Upper lobe of left lung (tissue), 6 donors: ENCODE measurements at regions not wholly inside any gene's neighbourhood (a gene's known extent, or its start where the extent isn't known, plus 50 kb on each side); places are given as distances from the start of the nearest gene placed in this dataset.
A peak's percentile ranks its signal among the peaks of the same experiment; 100 is the strongest.

Experiments used
- ATAC-seq, 2 donors: fragments of 200-7000 bp; cut with Tn5 transposase; one replicate each; pipeline ENCODE4 v1.9.1; 2022; ENCODE audit warnings: mild to moderate bottlenecking in 2 of 2, moderate library complexity in 2 of 2; ENCODE audit not compliant: low FRiP score in 2 of 2
- DNase-seq, 2 donors: peaks; one replicate each; pipeline ENCODE4 v3.0.0-alpha.2; 2019 to 2020
- H3K27ac ChIP-seq, 4 donors: fragments of 200-600 bp; sonication (generic); one replicate each; pipeline ENCODE4 v1.5.1; 2016 to 2019
- H3K27me3 ChIP-seq, 4 donors: fragments of 200-600 bp; sonication (generic); one replicate each; pipeline ENCODE4 v1.5.1; 2017 to 2019
- H3K36me3 ChIP-seq, 4 donors: fragments of 200-600 bp; sonication (generic); one replicate each; pipeline ENCODE4 v1.5.1; 2016 to 2019
- H3K4me1 ChIP-seq, 4 donors: fragments of 200-600 bp; sonication (generic); one replicate each; pipeline ENCODE4 v1.5.1; 2018 to 2019
- H3K4me3 ChIP-seq, 4 donors: fragments of 200-600 bp; sonication (generic); one replicate each; pipeline ENCODE4 v1.5.1; 2017 to 2019; ENCODE audit warnings: mild to moderate bottlenecking in 2 of 4, moderate library complexity in 1 of 4
- H3K9me3 ChIP-seq, 4 donors: fragments of 200-600 bp; sonication (generic); one replicate each; pipeline ENCODE4 v1.5.1; 2018 to 2019
- EP300 ChIP-seq, 4 donors: sonication (generic); formaldehyde crosslinking; IDR thresholded peaks; one replicate each; pipeline ENCODE4 v1.5.1; 2017; ENCODE audit warnings: antibody characterized with exemption in 4 of 4, control low read depth in 2 of 4
- POLR2A ChIP-seq, 4 donors: fragments of 450-650 bp; IDR thresholded peaks; one replicate each; pipeline ENCODE4 v1.5.1; 2016 to 2017; ENCODE audit warnings: antibody characterized with exemption in 4 of 4, mild to moderate bottlenecking in 2 of 4
- POLR2AphosphoS5 ChIP-seq, 2 donors: sonication (generic); formaldehyde crosslinking; IDR thresholded peaks; one replicate each; pipeline ENCODE4 v1.5.1; 2017; ENCODE audit warnings: antibody characterized with exemption in 2 of 2
- WGBS, 2 donors: methylation state at CpG; one replicate each; pipeline ENCODE4 v1.1.5; 2017 to 2018; 5-methylcytosine and 5-hydroxymethylcytosine counted together
- TF ChIP-seq, protein P1 (sequence below), 6 experiments: fragments of 450-650 bp in 4 of 6; fragments of 200-600 bp in 2 of 6; sonication (generic) in 2 of 6; IDR thresholded peaks; one replicate each; pipeline ENCODE4 v1.5.1; 2016 to 2019; ENCODE audit warnings: antibody characterized with exemption in 6 of 6
- donor health status: DM: no; HTN: no; CAD: no; lungs with moderate emphysema.
- donor health status: DM: no; HTN: yes; CAD: no; lungs with severe emphysema.

DNA sequence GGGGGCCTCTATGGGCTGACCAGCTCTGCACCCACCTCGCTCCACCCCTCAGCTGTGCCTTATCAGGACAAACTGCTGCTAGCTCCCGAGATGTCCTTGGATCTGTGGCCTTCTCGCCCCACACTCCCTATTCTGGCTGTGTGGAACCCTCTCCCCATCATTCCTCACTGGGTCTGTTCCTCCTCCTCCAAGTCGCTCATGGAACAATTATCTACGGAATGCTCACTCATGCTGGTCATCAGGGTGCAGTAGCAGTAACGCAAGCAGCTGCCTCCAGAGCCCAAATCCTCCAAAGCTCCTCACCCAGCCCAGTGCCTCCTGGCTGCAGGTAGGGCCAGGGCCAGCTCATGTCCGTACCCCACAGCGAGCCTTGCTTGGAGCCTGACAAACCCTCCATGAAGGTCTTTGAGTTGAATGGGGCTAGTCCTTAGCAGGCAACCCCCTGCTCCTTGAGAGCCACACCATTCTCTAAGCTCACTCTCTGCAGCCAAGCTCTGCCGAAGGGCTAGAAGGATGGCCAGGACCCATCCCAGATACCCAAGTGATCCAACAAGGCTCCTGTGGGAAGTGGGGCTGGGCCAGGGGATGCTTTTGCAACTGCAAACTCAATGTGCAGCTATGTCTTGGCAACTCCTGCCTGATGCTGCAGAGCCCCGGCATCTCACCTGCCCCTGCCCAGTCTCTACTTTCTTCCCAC is 977.8 kb downstream of the TBC1D22A start:
- no peaks in the 10 kb centered on the region for H3K36me3 ChIP-seq
- no peaks in the 10 kb centered on the region for H3K4me1 ChIP-seq
- ATAC-seq (peak in 1 of 2 donors; percentile 23), DNase-seq (no peak)
- no peaks in the 10 kb centered on the region for H3K9me3 ChIP-seq
- H3K27ac ChIP-seq = no peak overlapping the region
- H3K4me3 ChIP-seq = no peak overlapping the region
- WGBS, 2 donors = 82 to 89% methylated on average over 9 of the region's 10 CpGs
- no peaks in the 10 kb centered on the region for H3K27me3 ChIP-seq
- TF ChIP-seq EP300 (IDR thresholded peaks at IDR 0.05) (no peak), POLR2A (IDR thresholded peaks at IDR 0.05) (no peak), POLR2AphosphoS5 (IDR thresholded peaks at IDR 0.05) (no peak)
- TF ChIP-seq, protein P1, sequence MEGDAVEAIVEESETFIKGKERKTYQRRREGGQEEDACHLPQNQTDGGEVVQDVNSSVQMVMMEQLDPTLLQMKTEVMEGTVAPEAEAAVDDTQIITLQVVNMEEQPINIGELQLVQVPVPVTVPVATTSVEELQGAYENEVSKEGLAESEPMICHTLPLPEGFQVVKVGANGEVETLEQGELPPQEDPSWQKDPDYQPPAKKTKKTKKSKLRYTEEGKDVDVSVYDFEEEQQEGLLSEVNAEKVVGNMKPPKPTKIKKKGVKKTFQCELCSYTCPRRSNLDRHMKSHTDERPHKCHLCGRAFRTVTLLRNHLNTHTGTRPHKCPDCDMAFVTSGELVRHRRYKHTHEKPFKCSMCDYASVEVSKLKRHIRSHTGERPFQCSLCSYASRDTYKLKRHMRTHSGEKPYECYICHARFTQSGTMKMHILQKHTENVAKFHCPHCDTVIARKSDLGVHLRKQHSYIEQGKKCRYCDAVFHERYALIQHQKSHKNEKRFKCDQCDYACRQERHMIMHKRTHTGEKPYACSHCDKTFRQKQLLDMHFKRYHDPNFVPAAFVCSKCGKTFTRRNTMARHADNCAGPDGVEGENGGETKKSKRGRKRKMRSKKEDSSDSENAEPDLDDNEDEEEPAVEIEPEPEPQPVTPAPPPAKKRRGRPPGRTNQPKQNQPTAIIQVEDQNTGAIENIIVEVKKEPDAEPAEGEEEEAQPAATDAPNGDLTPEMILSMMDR (IDR thresholded peaks at IDR 0.05) = no peak

DNA sequence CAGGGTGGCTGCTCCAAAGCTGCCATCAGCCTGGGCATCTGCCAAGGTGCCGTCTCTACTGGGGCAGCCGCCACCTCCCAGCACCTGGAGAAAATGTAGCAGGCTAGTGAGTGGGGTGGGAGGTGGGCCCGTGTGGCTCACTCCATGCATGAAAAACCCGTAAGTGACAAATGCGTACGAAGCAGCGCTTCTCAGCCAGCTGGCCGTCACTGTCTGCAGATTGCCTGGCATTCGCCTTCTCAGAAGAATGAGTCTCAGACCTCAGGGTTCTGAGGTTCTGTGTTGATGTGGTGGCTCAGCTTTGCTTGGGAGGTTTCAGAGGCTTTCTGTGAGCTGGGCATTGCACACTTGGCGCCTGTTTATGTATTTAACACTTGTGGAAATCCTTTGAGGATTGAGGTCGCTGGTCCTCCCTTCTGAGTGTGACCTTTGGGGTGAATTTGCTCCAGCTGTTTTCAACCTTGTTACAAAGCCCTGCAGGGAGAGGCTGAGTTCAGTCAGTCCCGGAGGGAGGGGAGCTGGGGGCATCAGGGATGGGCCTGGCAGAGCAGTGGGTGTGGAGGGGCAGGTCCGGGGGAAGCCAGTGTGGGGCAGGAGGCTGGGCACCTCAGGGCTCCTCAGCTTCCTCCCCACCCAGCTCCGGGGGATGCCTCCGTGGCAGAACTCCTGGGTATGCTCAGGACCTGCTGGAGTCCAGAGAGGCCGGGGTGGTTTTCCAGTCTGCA is 977.0 kb downstream of the TBC1D22A start:
- no peak for TF ChIP-seq EP300 (IDR thresholded peaks at IDR 0.05)
- TF ChIP-seq, protein P1 (IDR thresholded peaks at IDR 0.05) = no peak
- no peak for TF ChIP-seq POLR2A (IDR thresholded peaks at IDR 0.05)
- no peak for TF ChIP-seq POLR2AphosphoS5 (IDR thresholded peaks at IDR 0.05)
- Histone ChIP-seq H3K27ac (no peak overlapping the region), H3K4me1 (no peaks in the 10 kb centered on the region), H3K9me3 (no peaks in the 10 kb centered on the region), H3K27me3 (no peaks in the 10 kb centered on the region), H3K4me3 (no peak overlapping the region), H3K36me3 (no peaks in the 10 kb centered on the region)
- DNase-seq (peak in 1 of 2 donors; percentile 34), ATAC-seq (peak in 1 of 2 donors; percentile 23)
- WGBS, 2 donors = 68 to 74% methylated on average over 11 to 16 of the region's 16 CpGs

DNA sequence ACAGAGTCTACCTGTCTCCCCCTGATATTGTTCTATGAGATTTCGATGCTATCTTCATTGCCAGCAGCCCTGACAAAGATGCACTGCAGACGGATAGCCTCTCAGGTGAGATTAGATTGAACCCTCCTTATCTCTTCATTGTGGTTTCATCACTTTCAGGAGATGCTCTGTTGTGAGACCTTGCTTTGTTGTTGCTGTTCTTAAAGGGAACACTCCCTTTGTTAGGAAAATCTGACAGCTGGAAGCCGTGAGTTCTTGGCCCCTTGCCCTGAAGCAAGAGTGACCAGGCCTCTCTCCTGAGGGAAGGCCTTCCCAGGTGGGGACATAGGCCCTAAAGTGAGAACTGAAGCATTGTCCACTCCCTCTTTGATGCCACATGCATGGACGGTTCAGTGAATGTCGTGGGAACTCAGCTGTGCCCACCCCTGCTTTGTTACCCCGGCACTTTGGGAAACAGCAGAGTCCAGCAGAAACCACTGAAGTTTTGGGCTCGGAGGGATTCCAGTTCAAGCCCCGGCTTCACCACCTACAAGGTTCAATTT is 976.1 kb downstream of the TBC1D22A start:
- H3K27me3 ChIP-seq = no peaks in the 10 kb centered on the region
- no peak for TF ChIP-seq POLR2A (IDR thresholded peaks at IDR 0.05)
- no peak overlapping the region for H3K27ac ChIP-seq
- H3K4me3 ChIP-seq = no peak overlapping the region
- ATAC-seq = no peak
- DNase-seq = no peak
- H3K36me3 ChIP-seq = no peaks in the 10 kb centered on the region
- WGBS, 2 donors = 59 to 75% methylated on average over 8 of the region's 8 CpGs
- no peaks in the 10 kb centered on the region for H3K9me3 ChIP-seq
- no peaks in the 10 kb centered on the region for H3K4me1 ChIP-seq

DNA sequence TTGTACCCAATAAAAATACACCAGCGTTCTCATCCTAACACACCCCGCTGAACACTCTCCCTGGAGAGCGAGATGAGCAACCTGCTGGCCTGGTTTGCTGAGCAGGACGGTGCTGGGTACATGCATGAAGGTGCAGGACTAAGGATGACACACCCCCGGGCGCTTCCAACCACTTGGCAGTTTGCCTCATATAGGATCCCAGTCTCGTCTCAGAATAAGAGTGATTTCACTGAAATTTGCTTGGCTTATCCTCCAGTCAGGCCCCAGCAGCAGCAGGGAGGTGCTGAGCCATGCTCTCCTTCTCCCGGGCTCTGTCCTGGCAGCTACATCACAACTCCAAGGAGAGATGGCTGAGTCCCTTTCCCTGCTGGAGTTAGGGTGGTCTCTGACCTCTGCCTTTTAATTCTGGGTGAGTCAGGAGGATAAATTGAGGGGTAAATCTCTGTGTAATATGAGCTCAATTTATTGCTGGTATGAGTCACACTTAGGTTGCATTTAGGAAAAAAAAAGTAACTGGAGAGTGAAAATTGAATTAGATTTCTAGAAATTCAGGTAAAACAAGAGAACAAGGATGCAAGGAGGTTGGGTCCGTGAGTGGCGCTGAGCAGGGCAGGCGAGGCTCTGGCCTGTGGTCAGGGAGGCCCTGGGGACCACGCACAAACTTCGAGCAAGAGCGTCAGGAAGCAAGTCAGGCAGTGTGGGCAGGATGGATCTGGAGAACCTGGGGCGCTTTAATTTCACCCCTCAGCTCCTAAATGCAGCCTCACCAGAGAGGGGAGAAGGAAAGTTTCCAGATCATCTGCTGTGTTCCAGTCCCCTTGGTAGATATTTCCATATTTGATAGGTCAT is 974.0 kb downstream of the TBC1D22A start:
- 75 to 84% methylated on average over 14 to 15 of the region's 15 CpGs for WGBS, 2 donors
- no peaks in the 10 kb centered on the region for H3K9me3 ChIP-seq
- H3K36me3 ChIP-seq = no peaks in the 10 kb centered on the region
- no peak overlapping the region for H3K4me3 ChIP-seq
- no peak for DNase-seq
- no peak for ATAC-seq
- H3K4me1 ChIP-seq = no peaks in the 10 kb centered on the region
- H3K27me3 ChIP-seq = no peaks in the 10 kb centered on the region
- no peak for TF ChIP-seq POLR2AphosphoS5 (IDR thresholded peaks at IDR 0.05)
- TF ChIP-seq, protein P1 (IDR thresholded peaks at IDR 0.05) = no peak
- TF ChIP-seq POLR2A (IDR thresholded peaks at IDR 0.05) = no peak
- TF ChIP-seq EP300 (IDR thresholded peaks at IDR 0.05) = no peak
- H3K27ac ChIP-seq = no peak overlapping the region

DNA sequence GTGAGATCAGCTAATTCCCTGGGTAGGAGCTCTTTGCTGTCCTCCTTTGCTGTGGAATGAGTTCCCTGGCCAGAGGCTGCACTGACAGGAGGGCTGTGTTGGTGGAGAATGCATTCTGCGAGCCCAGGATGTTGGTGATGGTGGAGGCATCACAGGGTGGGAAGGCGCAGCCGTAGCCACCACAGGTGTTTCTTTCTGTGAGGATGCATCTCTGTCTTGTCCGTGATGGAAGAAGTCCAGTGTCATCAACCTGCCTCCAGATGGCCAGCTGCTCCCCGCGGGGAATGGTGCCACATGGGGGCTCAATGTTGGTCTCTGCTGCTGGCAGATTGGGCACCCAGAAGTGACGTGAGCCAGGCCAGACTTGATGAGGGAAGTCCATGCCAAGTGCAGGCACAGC is 972.1 kb downstream of the TBC1D22A start:
- ATAC-seq = no peak

More for the DNA sequence above, 972.1 kb downstream of the TBC1D22A start:
- Histone ChIP-seq H3K27ac (no peak overlapping the region), H3K9me3 (peaks cover 0 to 4% (median 0%) of the 10 kb centered on the region in 4 donors), H3K4me3 (no peak overlapping the region), H3K36me3 (no peaks in the 10 kb centered on the region), H3K4me1 (no peaks in the 10 kb centered on the region), H3K27me3 (no peaks in the 10 kb centered on the region)
- no peak for DNase-seq
- WGBS, 2 donors = 56 to 84% methylated on average over 1 to 5 of the region's 7 CpGs
- TF ChIP-seq POLR2AphosphoS5 (IDR thresholded peaks at IDR 0.05) = no peak
- TF ChIP-seq, protein P1 (IDR thresholded peaks at IDR 0.05) = no peak
- TF ChIP-seq EP300 (IDR thresholded peaks at IDR 0.05) = no peak
- TF ChIP-seq POLR2A (IDR thresholded peaks at IDR 0.05) = no peak
